ENCODE measurements at regions not wholly inside any gene's neighbourhood (a gene's known extent, or its start where the extent isn't known, plus 50 kb on each side); places are given as distances from the start of the nearest gene placed in this dataset.

DNA sequence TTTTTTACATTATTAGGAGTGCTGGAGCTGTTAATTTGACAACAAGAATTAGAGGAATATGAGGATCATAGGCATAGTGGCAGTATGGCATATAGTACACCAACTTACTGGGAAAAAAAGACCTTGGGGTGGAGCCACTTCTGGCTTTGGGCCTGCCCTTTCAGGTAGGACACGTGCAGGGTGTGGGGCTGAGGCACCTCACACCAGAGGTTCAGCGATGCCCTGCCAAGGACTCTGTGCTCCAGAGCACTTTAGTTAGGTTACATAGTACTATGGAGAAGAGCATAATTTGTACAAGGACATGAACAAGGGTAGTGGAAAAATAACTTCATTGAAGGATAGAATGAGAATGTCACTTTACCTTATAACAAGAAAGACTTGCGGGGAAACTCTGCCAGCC is 77.1 kb upstream of the CD302 start:
- TF ChIP-seq EP300 (IDR thresholded peaks at IDR 0.05; ENCODE audit: borderline replicate concordance in 1 of 2, low read depth in 1 of 2, low read length in 1 of 2) = no peak
- no peak for TF ChIP-seq CTCF (IDR thresholded peaks at IDR 0.05)
- no peak for TF ChIP-seq POLR2AphosphoS5 (IDR thresholded peaks at IDR 0.05; ENCODE audit: low read depth, low read length)
- TF ChIP-seq EZH2phosphoT487 (IDR thresholded peaks at IDR 0.05; ENCODE audit: borderline replicate concordance, low read depth) = no peak
- no peak for TF ChIP-seq NFIC (IDR thresholded peaks at IDR 0.05; ENCODE audit: borderline replicate concordance)
- TF ChIP-seq NRF1 (IDR thresholded peaks at IDR 0.05; ENCODE audit: low read depth, low read length) = no peak
